ENCODE measurements at regions not wholly inside any gene's neighbourhood (a gene's known extent, or its start where the extent isn't known, plus 50 kb on each side); places are given as distances from the start of the nearest gene placed in this dataset.

DNA sequence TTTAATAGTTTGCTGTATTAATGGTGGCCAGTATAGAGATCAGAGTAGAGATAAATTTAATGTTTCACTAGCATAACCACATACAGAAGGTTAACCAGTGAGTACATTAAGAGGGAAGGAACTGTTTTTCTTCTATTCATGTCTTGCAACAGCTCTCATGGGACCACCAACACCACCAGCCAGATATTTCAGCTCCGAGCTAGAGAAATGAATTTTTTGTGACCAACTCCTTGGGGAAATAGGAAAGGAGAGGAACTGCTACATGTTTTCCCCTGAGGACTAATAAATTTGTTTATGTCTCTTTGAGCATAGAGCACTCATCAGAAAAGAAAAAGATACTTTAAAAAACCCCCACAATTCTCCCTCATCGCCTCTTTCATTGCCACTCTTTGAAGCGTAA lies 247.5 kb downstream of the MBNL1 start:
- H3K4me3 ChIP-seq: no peak overlapping the region
- no peaks in the 10 kb centered on the region for H3K9me3 ChIP-seq
- no peaks in the 10 kb centered on the region for H3K27me3 ChIP-seq (ENCODE audit: low read depth)
- DNase-seq (ENCODE audit: low spot score in 2 of 2): no peak
- in situ Hi-C loops (cut with MboI; ENCODE audit: low sequenced_read_pairs): no loop called here
- H3K36me3 ChIP-seq (replicated peaks): no peaks in the 10 kb centered on the region
- no peaks in the 10 kb centered on the region for H3K4me1 ChIP-seq

DNA sequence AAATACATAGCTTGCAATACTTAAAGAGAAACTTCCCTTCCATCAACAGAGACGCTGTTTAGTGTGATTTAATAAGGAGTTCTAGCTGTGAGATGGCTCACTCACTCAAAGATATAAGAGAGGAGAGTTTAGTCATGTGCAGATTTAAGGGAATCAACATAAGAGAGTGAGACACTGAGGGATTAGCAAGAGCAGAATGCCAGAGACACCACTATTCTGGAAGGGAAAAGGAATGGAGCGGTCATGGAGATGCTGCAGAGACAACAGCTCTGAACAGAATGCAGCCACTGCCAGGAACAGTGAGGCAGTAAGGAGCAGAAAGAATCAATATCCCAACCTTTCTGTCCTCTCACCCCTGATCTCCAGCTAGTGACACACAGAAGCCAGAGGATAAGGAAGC lies 248.8 kb downstream of the MBNL1 start:
- Histone ChIP-seq H3K36me3 (replicated peaks) (no peaks in the 10 kb centered on the region), H3K9me3 (no peaks in the 10 kb centered on the region), H3K4me3 (no peak overlapping the region), H3K27me3 (ENCODE audit: low read depth) (no peaks in the 10 kb centered on the region), H3K4me1 (no peaks in the 10 kb centered on the region)
- DNase-seq (ENCODE audit: low spot score in 2 of 2): peak in 1 of 2 experiments; percentile 9
- in situ Hi-C loops (cut with MboI; ENCODE audit: low sequenced_read_pairs): no loop called here

DNA sequence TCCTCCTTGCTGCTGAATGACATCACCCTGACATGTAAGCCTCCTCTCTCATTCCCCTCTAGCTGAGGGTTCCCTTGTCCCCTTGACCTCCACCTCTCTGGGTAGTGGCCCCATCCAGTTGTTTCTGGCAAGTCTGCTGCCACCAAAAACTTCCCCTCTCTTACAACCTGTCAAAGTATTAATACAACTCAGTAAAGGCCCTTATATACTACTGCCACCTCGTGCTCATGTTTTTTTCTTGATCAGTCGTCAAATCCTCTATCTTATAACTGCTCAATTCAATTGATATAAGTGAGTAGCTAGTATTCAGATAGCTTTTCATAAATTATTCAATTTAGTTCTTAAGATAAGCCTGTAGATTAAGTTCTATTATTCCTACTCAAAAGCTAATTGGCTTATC lies 249.6 kb downstream of the MBNL1 start:
- no peak for DNase-seq (ENCODE audit: low spot score in 2 of 2)
- no peaks in the 10 kb centered on the region for H3K9me3 ChIP-seq
- H3K36me3 ChIP-seq (replicated peaks): no peaks in the 10 kb centered on the region
- no peaks in the 10 kb centered on the region for H3K27me3 ChIP-seq (ENCODE audit: low read depth)
- no peaks in the 10 kb centered on the region for H3K4me1 ChIP-seq
- H3K4me3 ChIP-seq: no peak overlapping the region
- in situ Hi-C loops (cut with MboI; ENCODE audit: low sequenced_read_pairs): no loop called here

DNA sequence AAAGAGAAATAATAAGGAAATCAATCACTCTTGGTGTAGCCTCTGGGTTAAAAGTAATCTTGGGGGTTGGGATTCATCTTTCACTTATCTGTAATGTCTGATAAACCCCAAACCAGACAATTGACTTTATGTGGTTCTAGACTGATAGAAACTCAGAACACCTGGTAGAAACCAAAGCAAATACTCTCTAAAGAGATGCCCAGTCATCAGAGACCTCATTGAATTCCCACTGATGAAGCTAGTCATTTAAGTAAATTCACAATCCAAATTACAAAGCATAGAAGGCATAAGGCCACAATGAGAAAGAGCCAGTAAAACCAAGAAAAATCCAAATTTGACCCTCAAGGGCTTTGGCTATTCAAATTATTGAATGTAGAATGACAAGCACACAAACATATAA lies 250.6 kb downstream of the MBNL1 start:
- in situ Hi-C loops (cut with MboI; ENCODE audit: low sequenced_read_pairs): no loop called here
- no peaks in the 10 kb centered on the region for H3K9me3 ChIP-seq
- no peaks in the 10 kb centered on the region for H3K36me3 ChIP-seq (replicated peaks)
- H3K4me1 ChIP-seq: no peaks in the 10 kb centered on the region
- H3K4me3 ChIP-seq: no peak overlapping the region
- no peak for DNase-seq (ENCODE audit: low spot score in 2 of 2)
- no peaks in the 10 kb centered on the region for H3K27me3 ChIP-seq (ENCODE audit: low read depth)

DNA sequence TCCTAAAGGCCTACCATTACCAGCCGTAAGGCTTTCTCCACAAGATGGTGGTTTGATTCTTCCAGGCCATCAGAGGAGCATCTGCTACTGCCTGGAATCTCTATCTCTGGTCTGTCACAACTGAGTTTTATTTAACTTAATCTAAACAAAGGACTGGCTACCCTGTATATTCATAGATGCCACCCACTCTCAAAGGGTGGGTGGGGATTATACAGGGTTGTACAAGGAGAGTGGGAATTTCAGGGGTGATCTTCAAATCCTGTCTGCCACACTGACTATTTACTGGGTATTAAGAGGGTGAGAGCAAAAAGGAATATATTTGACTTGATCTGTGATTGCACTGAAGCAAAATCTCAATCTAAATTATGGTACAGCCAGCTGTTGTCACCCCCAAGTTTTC lies 253.3 kb downstream of the MBNL1 start:
- Histone ChIP-seq H3K4me1 (no peaks in the 10 kb centered on the region), H3K4me3 (no peak overlapping the region), H3K36me3 (replicated peaks) (no peaks in the 10 kb centered on the region), H3K9me3 (no peaks in the 10 kb centered on the region), H3K27me3 (ENCODE audit: low read depth) (no peaks in the 10 kb centered on the region)
- no peak for DNase-seq (ENCODE audit: low spot score in 2 of 2)
- in situ Hi-C loops (cut with MboI; ENCODE audit: low sequenced_read_pairs): no loop called here

DNA sequence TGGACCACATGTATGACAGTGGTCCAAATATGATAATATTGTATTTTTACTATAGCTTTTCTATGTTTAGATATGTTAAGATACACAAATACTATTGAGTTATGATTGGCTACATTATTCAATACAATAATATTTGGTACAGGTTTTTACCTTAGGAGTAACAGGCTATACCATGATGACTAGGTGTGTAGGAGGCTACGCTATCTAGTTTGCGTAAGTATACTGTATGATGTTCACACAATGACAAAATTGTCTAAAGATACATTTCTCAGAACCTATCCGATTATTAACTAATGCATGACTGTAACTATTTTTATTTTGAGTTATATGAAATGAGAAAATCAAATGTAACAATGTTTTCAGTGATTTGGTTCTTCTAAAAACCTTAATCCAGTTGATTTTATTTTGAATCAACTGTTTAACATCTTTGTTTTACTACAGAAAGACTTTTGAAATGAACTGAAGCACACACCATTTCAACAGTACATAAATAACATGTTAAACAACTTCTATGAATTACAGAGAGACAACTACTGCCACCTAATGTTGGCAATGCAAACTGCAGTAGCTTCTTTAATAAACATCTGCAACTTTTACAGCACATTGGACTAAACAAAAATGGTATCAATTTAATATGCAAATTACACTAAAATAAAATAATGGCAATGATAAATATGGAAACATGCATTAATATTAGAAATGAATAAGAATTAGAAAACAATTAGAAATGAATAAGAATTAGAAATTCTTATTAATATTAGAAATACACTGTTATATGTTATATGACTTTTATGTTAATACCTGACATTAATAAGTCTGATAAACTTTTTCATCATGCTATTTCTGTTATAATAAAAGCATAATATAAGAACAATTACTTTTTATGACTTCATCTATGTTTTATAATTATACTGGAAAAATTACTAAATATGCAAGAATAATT lies 255.7 kb downstream of the MBNL1 start:
- in situ Hi-C loops (cut with MboI; ENCODE audit: low sequenced_read_pairs): no loop called here
- H3K4me1 ChIP-seq: no peaks in the 10 kb centered on the region

DNA sequence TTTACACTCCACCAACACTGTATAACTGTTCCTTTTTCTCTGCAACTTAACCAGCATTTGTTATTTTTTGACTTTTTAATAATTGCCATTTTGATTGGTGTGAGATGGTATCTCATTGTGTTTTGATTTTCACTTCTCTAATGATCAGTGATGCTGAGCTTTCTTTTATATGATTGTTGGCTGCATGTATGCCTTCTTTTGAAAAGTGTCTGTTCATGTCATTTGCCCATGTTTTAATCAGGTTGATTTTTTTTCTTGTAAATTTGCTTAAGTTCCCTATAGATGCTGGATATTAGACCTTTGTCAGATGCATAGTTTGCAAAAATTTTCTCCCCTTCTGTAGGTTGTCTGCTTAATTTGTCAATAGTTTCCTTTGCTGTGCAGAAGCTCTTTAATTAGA lies 263.0 kb downstream of the MBNL1 start:
- no peak overlapping the region for H3K4me3 ChIP-seq
- no peak for DNase-seq (ENCODE audit: low spot score in 2 of 2)
- H3K27me3 ChIP-seq (ENCODE audit: low read depth): peaks cover 3% of the 10 kb centered on the region; the same call in 1 of the 2 replicates
- H3K9me3 ChIP-seq: no peaks in the 10 kb centered on the region; the same call in 1 of the 2 replicates
- H3K4me1 ChIP-seq: no peaks in the 10 kb centered on the region
- in situ Hi-C loops (cut with MboI; ENCODE audit: low sequenced_read_pairs): no loop called here
- no peaks in the 10 kb centered on the region for H3K36me3 ChIP-seq (replicated peaks)

More for the DNA sequence above, 255.7 kb downstream of the MBNL1 start:
- 0 out of 2 replicates have a peak, but pooled peaks cover 3% of the 10 kb centered on the region for H3K27me3 ChIP-seq (ENCODE audit: low read depth)
- H3K4me3 ChIP-seq: no peak overlapping the region
- no peaks in the 10 kb centered on the region for H3K36me3 ChIP-seq (replicated peaks)
- H3K9me3 ChIP-seq: no peaks in the 10 kb centered on the region
- peak; percentile 53 to 58 for DNase-seq (ENCODE audit: low spot score in 2 of 2)

DNA sequence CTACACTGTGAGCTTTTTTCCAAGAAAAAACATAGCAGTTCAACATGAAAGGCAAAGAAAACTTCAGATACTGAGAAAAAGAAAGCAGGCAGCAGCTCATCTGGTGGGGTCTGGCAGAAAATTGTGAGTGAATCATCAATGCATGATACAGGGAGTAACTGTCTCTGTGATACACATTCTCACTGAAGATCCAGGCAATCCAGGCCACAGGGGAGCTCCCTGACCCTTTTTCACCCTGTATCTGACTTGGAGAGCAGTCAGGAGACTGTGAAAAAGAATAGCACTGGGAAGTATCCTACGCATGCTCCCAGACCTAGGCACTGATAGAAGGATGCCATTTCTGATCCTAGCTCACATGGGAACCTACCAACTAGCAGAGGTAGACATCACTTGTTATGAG lies 269.8 kb downstream of the MBNL1 start:
- in situ Hi-C loops (cut with MboI; ENCODE audit: low sequenced_read_pairs): no loop called here

DNA sequence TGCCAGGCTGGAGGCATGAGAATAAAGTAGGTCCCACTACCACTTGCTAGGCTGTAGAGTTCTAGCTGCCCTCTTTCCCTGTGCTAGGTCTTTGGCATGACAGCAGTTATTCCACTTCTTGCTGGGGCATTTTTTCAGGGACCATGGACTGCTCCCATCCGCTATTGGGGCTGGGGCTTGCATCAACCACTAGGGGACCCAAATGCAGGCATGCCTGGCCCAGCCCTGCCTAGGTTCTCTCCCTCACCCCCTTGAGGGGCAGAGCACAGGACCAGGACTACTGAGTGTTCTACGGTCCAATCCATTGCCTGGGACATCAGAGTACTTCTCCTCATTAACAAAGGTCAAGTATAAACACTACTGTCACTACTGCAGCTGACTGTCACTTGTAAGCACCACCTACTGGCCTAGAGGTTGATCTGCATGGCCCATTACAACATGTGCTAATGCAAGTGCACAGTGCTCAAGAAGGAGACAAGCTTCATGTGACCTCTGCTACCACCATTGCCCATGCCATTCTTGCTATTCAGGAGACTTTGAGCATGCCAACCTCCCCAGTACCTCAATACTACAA lies 270.5 kb downstream of the MBNL1 start:
- no peak overlapping the region for H3K4me3 ChIP-seq
- no peaks in the 10 kb centered on the region; the same call in 1 of the 2 replicates for H3K9me3 ChIP-seq
- no peaks in the 10 kb centered on the region for H3K36me3 ChIP-seq (replicated peaks)
- in situ Hi-C loops (cut with MboI; ENCODE audit: low sequenced_read_pairs): no loop called here
- no peaks in the 10 kb centered on the region for H3K4me1 ChIP-seq
- no peaks in the 10 kb centered on the region; the same call in 1 of the 2 replicates for H3K27me3 ChIP-seq (ENCODE audit: low read depth)
- no peak for DNase-seq (ENCODE audit: low spot score in 2 of 2)

More for the DNA sequence above, 269.8 kb downstream of the MBNL1 start:
- Histone ChIP-seq H3K27me3 (ENCODE audit: low read depth) (no peaks in the 10 kb centered on the region; the same call in 1 of the 2 replicates), H3K4me3 (no peak overlapping the region), H3K4me1 (no peaks in the 10 kb centered on the region), H3K9me3 (no peaks in the 10 kb centered on the region; the same call in 1 of the 2 replicates), H3K36me3 (replicated peaks) (no peaks in the 10 kb centered on the region)
- no peak for DNase-seq (ENCODE audit: low spot score in 2 of 2)

DNA sequence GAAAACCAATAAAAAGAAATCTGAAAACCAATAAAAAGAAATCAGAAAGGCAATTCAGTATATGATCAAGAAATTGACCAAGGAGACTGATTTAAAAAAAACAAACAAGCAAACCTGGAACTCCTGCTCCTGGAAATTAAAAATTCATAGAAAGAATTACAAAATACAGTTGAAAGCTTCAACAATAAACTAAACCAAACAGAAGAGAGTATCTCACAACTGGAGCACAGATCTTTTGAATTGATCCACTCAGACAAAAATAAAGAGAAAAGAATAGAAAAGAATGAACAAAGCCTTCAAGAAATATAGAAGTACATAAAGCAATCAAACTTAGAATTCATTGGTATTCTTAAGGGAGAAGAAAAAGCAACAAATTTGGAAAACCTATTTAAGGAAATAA lies 271.4 kb downstream of the MBNL1 start:
- H3K36me3 ChIP-seq (replicated peaks): no peaks in the 10 kb centered on the region
- in situ Hi-C loops (cut with MboI; ENCODE audit: low sequenced_read_pairs): no loop called here
- no peaks in the 10 kb centered on the region; the same call in 1 of the 2 replicates for H3K27me3 ChIP-seq (ENCODE audit: low read depth)
- no peak overlapping the region for H3K4me3 ChIP-seq
- no peaks in the 10 kb centered on the region for H3K4me1 ChIP-seq
- DNase-seq (ENCODE audit: low spot score in 2 of 2): no peak
- no peaks in the 10 kb centered on the region; the same call in 1 of the 2 replicates for H3K9me3 ChIP-seq

DNA sequence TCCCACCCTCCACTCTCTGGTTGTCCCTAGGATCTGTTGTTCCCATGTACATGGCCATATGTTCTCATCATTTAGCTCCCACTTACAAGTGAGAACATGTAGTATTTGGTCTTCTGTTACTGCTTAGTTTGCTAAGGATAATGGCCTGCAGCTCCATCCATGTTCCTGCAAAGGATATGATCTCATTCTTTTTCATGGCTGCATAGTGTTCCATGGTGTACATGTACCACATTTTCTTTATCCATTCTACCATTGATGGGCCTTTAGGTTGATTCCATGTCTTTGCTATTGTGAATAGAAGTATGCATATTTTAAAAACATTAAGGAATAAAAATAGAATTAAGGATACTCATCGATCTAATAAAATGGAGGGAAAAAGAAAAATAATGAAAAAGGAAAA lies 278.4 kb downstream of the MBNL1 start:
- no peaks in the 10 kb centered on the region for H3K36me3 ChIP-seq (replicated peaks)
- in situ Hi-C loops (cut with MboI; ENCODE audit: low sequenced_read_pairs): no loop called here
- H3K9me3 ChIP-seq: no peaks in the 10 kb centered on the region
- H3K27me3 ChIP-seq (ENCODE audit: low read depth): no peaks in the 10 kb centered on the region
- DNase-seq (ENCODE audit: low spot score in 2 of 2): no peak
- H3K4me1 ChIP-seq: no peaks in the 10 kb centered on the region
- no peak overlapping the region for H3K4me3 ChIP-seq

DNA sequence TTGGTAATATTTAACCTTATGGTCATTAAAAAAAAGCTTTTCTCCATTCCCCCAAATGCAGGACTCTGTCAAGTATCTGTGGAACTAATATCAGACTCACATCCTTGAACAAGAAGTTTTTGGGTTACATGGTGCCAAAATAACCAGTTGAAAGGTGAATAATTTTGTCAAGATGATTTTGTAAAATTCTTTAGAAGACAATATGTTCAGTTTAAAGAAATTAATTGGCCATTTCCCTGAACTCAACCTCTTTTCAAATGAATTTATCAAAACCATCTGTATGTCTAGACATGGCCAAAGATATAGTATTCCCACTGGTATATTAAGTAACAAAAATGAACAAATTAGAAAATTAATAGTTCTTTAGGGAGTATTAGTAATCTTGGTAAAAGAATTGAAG lies 280.5 kb downstream of the MBNL1 start:
- in situ Hi-C loops (cut with MboI; ENCODE audit: low sequenced_read_pairs): no loop called here
- Histone ChIP-seq H3K4me1 (no peaks in the 10 kb centered on the region), H3K4me3 (no peak overlapping the region), H3K27me3 (ENCODE audit: low read depth) (no peaks in the 10 kb centered on the region), H3K9me3 (no peaks in the 10 kb centered on the region), H3K36me3 (replicated peaks) (no peaks in the 10 kb centered on the region)
- DNase-seq (ENCODE audit: low spot score in 2 of 2): no peak

DNA sequence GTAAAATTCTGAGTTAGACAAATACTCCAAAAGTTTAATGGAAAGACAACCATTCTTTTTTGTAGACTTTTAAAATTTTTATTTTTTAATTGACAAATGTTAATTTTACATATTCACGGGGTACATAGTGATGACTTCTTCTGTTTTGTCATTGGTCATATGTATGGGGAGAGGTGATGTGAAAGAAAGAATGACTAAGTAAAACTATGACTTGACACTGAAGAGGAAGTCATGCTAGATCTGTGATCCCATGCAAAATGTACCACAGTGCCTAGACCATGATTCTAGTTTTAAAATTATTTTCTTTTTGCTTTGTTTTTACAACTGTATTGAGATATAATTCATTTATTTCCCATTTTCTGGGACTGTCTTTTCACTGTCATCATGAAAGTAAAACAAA lies 281.6 kb downstream of the MBNL1 start:
- no peak for DNase-seq (ENCODE audit: low spot score in 2 of 2)
- H3K27me3 ChIP-seq (ENCODE audit: low read depth): no peaks in the 10 kb centered on the region
- in situ Hi-C loops (cut with MboI; ENCODE audit: low sequenced_read_pairs): no loop called here
- H3K4me1 ChIP-seq: no peaks in the 10 kb centered on the region
- no peaks in the 10 kb centered on the region for H3K9me3 ChIP-seq
- H3K36me3 ChIP-seq (replicated peaks): no peaks in the 10 kb centered on the region
- no peak overlapping the region for H3K4me3 ChIP-seq

DNA sequence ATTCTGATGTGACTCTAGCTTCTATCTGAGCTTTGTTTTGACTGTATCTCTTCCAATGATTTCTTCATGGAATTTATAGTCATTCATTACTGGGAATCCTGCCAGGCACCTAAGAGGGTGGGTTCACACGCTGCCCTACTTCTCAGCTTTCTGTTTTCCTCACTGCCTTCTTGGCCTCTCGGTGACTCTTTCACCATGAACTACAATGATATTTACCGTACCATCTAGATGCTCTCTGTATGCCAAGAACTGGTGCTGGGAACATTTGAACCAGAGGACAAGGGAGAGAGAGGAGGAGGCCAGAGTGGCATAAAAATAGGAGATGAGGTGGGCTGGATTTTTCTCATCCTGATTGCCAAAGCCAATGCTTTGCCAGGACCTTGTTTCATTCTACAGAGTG lies 280.0 kb upstream of the P2RY1 start:
- no peak for DNase-seq (ENCODE audit: low spot score in 2 of 2)
- Histone ChIP-seq H3K4me3 (no peak overlapping the region), H3K27me3 (ENCODE audit: low read depth) (no peaks in the 10 kb centered on the region), H3K9me3 (no peaks in the 10 kb centered on the region), H3K4me1 (no peaks in the 10 kb centered on the region), H3K36me3 (replicated peaks) (no peaks in the 10 kb centered on the region)
- in situ Hi-C loops (cut with MboI; ENCODE audit: low sequenced_read_pairs): no loop called here

Measured in HAP-1 (cell line).